Stimulated activated CD4-positive, alpha-beta T cell treated with anti-CD3 and anti-CD28 coated beads, Interleukin-15, amount 100 ng/mL, for 48 hours (primary cell): ENCODE measurements at regions not wholly inside any gene's neighbourhood (a gene's known extent, or its start where the extent isn't known, plus 50 kb on each side); places are given as distances from the start of the nearest gene placed in this dataset.

Source experiments
- DNase-seq, 2 donors: peaks; one replicate each; pipeline ENCODE4 v3.0.0-alpha.2; 2020; ENCODE audit warnings: low read depth in 2 of 2

DNA sequence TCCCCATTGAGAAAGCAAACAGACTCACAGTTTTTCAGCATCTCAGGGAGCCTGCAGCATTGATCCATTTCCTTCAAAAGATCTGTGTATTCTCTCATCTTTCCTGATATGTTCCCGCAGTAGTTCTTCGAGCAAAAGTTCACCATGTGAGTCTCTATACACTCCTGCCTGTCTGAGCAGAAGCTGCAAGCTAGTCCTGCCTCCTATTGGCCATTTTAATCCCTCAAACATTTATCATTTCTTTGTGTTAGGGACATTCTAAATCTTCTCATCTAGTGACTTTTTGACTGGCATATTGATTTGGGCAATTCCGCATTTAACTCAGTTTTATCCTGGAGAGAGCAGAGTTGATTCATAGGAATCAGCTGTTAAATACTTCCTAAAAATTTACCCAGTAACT lies 660.4 kb upstream of the KLF12 start:
- no peak for DNase-seq

DNA sequence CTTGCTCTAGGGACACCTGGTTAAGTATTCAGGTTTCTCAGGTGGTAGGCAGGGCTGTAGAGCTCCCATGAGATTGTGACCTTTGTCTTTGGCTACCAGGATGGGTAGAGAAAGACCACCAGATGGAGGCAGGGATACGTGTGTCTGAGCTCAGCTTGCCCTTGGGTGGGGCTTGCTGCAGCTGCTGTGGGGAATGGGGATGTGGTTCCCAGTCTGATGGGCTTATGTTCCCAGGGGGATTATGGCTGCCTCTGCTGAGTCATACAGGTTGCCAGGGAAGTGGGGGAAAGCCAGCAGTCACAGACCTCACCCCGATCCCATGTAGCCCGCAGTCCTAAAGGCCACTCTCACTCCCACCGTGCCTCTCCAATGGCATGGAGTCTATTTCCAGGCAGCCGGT lies 659.9 kb upstream of the KLF12 start:
- no peak for DNase-seq

DNA sequence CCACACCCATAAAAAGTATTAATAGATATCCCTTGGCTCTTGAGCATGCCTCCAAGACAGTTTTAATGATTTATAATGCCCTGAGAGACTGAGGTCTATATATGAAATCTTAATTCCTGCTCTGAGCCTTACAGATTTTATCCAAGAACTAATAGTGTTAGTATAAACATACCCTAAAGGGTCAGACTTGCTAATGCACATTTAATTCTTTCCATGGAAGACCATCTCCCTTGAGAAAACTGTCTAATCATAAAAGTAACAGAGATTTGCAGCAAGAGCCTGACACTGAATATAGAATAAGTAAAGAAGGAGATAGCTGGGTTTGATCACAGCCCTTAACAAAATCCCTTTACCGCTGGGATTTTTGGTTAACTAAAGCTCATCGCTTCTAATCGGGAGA lies 650.8 kb upstream of the KLF12 start:
- no peak for DNase-seq

DNA sequence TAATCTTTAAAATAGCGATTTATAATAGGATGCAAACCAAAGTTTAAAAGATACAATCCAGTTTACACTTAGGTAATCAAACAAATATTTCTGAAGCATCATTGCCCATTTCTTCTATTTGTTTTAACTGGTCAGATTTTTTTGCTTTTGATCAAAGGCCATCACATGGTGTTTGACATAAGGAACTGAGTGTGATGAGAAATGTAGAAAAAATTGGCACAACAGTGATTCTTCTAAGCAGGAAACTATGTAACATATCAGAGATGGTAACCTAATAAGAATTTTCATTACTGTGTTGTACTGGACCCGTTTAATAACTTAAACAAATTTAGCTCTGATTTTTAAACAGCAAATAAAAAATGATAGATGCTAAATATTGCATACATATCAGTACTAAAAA lies 644.7 kb upstream of the KLF12 start:
- DNase-seq: no peak

DNA sequence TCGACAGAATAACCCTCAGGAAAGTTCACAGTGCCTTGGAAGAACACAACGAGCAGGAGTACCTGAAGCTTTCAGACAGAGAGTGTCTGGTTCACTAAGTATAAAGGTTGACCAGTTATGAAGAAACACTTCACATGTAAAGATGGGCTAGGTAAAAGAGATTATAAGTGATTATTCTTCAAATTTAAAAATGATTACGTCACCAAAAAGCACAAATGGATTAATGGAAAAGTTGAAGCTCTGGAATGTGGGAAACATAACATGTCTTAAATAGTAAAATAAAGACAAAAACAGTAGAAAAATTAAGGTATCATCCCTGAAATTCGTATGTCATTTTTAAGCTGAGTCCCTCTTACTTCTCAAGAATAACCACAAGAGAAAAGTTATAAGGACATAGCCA lies 643.9 kb upstream of the KLF12 start:
- no peak for DNase-seq

DNA sequence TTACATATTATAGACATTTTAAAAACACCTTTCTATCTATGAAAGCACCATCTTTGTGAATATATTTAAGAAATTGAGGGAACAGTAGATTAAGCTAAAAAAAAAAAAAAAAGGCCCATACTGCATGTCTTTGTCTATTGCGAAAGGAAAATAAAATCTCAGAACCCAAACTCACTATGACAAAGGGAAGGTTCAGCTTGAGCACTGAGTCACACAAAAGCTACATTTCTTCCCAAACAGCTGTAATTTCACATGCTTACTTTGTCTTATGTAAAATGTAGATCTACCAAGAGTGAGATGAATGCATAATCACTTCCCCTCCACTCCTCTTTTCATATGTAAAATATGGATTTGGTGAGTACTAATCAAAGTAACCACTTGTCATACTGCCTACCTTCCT lies 640.1 kb upstream of the KLF12 start:
- DNase-seq: no peak

DNA sequence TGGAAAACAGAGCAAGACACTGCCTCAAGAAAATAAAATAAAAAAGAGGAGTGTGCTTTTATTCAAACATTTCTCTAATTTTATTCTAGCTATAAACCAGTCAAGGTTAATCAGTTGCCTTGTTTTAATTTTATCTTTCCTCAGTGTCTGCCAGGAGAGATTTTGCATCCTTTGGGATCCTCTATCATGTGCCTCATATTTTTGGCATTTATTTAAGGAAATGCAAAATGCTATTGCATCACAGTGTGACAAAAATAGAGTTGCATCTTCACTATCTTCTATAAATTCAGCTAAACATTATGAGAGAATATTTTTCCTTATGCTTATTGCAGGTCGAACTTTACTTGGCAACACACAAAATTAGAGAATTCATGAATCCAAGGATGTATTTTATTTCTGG lies 639.0 kb upstream of the KLF12 start:
- DNase-seq: no peak

DNA sequence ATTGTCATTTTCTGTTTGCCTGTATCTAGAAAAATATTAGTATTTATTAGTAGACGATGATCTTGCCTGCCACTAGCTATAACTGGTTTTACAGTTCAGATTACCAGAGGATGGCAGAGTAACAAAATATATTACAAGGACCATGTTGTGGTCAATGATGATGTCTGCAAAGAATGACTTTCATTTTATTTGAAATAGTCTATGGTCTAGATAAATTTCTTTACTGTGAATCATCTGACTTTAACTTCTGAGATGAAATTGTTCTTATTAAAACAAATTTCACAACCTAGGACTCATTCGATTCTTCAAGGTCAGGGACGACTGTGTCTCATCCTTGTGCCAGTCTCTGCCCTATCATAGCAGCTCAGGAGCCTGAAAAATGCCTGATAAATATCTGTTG lies 637.8 kb upstream of the KLF12 start:
- no peak for DNase-seq

DNA sequence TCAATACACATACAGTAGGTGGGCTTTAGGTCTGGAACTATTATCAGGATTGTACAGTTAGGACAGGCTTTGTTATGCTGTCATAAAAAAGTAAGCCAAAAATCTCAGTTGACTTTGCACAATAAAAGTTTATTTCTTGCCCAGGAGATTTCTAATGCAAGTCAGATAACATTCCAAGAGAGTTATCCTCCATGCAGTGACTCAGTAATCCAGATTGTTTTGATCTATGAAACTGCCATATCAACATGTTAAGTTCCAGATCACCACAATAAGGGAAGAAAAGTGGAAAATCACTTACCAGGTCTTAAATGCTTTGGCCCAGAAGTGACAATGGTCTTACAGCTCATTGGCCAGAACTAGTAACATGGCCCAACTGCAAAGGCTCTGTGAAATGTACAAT lies 636.2 kb upstream of the KLF12 start:
- DNase-seq: no peak

DNA sequence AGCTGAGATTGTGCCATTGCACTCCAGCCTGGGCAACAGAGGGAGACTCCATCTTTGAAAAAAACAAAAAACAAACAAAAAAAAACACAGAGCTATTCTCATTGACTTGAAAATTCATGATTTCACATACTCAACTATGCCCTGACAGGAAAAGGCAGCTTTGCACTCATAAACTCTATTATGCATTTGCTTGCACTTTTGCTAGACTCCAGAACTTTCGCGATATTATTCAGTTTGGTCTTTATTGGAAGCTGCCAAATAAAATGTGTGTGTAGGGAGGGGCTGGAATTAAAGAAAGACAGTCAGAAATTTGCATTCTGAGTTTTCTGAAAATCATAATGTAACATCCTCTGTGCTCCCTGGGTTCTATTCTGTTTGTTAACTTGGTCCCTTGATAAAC lies 635.1 kb upstream of the KLF12 start:
- DNase-seq: no peak

DNA sequence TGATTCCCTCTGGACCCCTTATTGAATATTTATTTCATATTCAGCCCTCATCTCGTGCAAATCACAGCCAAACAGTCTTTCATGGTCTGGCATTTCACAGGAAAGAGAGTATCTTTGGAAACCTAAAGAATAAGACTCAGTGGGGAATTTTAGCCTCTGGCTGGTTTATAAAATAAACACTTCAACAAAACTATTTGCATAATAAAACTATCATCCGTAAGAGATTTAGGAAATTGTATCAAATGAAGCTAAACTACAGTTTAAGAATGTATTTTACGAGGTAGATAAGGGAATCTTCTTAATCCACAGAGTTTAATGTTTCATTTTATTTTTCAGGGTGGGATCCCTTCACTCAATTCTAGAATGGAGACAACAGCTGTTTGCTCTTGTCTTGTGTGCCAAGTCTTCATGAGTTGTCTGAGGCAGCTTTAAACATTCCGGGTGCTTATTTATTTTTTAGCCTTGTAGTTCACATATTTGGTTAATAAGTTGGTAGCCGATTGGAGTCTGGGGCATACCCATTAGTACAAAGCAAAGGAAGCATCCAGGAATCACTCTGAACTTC lies 634.4 kb upstream of the KLF12 start:
- DNase-seq: no peak

DNA sequence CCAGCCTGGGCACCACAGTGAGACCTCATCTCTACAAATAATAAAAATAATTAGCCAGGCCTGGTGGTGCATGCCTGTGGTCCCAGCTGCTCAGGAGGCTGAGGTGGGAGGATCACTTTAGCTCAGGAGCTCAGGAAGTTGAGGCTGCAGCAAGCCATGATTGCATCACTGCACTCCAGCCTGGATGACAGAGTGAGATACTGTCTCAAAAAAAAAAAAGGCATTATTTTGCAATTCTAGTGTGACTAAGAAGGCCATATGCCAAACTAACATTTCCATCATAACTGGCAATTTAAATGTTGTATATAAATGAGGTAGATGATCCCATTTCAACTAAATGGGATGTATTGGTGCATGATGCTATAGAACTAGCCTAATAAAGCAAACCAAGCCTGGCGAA lies 632.8 kb upstream of the KLF12 start:
- DNase-seq: no peak

DNA sequence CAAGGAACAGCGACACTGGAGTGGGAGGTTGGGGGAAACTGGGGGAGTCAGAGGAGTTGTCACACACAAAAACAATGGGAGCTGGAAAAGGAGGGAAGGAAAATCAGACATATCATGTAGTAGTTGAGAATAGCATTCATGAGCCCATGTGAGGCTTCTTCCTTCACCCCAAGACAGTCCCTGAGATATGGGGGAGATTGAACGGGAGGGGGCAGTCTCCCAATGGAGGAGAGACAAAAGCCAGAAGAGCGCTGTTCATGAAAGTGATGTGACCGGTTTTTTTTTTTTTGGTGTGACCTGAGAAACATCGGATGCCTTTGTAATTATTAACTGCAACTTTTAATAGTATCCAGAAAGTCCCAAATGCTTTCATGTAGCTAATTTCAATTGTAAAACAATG lies 631.8 kb upstream of the KLF12 start:
- no peak for DNase-seq

DNA sequence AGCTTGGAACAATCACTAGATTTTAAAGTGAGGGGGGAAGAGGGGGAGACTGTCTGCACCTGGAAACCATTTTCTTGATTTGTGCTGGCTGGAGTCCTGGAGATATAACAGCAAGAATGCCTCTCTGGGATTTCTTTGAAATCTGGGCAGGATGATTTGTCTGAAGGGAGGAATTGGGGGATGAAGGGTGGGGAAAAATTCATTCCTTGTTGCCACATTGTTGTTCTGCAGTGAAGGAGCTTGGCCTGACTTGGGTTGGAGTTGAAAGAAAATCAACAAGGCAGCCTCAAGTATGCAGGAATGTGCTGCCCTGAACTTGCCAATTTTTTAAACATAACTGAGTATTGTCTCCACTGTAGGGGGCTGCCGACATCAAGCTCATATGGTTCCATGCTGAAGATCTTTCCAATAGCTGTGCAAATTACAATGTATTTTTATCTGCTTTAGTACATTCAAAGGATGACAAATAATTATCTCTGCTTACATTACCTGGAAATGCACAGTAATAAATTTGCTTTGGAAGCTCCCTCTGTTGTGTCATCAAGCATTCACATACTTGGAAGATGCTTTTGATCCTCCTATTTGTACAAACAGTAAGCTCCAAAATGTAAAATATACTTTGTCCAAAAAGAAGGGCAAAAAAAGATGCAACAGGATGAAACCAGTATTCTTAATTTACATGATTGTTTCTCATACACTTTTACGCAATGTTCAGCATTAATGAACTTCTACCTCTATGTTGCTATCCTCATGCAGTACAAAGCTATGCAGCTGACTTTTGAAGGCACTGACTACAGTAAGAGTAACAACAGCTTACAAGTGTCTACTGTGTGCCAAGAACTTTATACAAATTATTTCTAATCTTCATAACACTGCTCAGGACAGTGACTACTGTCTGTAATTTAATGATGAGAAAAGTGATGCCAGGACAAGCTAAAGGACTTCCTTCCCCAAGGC lies 627.9 kb upstream of the KLF12 start:
- DNase-seq: no peak

DNA sequence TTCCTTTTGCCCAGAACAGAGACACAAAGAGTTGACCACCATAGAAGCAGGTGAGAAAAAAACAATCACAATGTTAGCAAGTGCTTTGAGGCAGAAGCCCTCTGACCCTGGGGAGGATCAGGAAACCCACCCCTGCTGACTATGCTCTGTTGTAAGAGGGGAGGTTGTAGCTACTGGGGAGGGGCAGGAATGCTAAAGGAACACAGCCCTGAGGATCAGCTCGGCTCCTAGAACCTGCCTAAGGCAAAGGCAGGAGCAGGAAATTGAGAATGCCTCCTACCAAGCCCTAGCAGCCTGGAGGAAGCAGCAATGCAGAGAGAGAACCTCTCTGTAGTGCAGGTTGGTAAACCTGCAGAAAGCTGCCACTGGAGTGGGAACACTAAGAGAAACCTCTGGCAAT lies 624.0 kb upstream of the KLF12 start:
- DNase-seq: no peak

DNA sequence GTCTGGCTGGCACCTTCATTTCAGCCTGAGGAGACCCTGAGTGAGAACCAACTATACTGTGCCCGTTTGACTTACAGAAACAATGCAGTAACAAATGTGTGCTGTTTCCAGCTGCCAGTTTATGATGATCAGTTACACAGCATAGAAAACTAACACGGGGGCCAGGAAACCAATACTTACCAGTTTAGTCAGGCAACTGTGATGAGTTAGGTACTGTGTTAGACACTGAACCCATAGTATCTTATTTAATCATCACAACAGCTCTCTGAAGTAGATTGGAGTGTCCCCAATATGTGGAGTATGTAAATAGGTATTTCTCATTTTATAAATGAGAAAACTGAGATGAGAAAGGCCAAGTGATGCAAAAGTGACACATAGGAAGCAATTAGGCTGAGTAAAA lies 620.9 kb upstream of the KLF12 start:
- no peak for DNase-seq

DNA sequence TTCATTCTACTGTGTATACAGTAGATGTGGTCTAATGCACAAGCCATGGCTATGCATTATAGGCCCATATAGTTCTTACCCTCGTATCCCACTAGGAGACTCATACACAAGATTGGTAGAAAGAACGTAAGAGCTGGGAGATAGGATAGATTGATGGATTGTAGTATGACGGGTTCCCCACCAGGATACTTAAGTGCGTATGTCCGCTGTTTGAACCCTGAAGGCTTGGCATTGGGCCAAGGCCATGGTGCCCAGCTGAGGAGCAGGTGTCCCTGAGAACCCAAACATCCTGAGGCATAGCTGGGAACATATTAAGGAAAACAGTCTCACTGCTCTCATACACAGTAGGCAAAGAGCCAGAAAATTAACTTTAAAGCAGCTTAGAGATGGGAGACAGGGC lies 617.5 kb upstream of the KLF12 start:
- DNase-seq: no peak

DNA sequence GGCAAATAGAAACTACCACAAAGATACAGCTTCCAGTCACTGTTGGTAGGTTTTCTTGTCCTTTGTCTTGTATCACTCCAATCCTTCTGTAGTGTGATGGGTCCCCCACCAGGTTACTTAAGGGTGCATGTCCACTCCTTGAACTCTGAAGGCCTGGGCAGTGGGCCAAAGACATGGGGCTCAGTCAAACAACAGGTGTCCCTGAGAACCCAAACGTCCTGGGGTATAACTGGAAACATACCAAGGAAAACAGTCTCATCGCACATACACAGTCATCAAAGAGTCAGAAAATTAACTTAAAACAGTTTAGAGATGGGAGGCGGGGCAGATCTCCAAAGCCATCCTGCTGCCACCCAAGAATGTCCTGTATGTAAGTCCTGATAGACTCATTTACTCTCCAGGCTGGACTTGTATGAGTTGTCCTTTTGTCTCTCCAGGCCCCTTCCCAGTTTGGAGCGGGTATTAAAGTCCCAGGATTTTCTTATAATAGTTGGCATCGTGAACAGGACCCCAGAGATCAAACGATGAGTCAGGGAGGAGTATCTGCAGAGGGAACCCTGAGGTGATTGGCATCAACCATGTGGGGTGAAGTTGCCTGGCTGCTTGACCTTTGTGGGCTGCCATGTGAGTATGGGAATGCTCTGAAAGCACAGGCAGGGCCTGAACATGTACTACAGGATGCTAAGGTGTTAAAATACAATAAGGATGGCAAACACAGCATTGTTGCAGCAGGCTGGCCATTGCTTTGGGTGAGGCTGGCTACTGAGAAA lies 613.2 kb upstream of the KLF12 start:
- DNase-seq: no peak

DNA sequence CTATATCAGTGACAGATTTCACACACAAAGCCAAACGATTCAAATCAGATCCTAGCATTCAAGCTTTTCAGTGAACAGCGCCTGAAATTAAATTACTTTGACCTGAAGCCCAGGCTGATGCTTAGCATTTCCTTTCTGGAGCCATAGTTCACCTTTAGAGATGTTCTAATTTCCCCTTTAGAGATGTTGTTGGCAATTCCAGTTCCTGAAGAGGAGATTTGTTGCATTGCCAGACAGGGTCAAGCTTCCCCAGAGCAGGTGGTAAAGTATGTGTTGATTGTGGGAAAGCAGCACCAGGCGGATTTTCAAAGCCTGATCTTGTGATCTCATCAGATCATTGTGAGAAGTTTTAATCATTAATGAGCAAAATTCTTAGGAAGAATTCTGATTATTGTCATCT lies 609.8 kb upstream of the KLF12 start:
- no peak for DNase-seq

DNA sequence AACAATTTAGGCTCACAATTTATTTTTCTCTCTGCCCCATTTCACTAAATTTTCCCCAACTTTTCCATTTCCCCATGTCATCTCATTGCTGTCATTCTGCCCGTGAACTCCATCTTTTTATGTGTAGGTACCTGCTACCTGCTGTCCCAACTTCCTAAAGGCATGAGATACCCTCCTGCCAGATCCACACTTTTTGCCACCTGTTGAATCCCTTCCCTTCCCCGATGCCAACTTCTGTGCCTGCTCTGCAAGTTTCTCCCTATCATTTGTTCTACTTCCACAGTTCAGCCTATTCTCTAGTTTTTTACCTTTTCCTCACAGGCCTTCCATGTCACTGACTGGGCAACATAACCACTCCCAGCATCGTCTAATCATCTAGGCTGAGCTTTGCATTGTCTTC lies 607.5 kb upstream of the KLF12 start:
- no peak for DNase-seq

DNA sequence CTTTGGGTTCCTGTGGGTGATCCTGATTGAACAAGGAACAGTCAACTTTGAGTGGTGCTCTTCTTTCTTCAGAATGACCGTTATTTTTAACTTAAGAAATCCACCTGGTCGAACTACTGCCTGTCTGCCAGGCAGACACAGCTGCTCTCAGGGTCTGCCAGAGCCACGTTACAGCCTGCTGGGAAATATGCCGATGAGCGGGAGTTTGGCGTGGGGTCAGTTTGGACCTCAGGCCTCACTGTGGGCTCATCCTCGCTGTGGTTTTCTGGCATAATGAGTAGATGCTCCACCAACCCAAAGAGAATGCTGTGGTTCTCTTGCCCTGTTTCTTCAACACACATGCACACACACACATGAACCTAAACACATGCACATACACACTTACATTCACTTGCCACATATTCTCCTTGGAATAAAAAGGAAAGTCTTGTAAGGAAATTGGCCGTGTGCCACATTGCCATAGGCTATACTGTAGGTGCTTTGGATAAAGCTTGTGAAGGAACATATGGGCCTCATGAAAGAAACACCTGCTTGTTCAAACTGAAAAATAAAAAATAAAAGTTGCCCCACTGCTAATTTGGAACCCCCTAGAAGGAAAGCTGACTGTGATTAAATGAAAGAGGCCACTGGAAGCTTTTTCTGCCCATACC lies 598.7 kb upstream of the KLF12 start:
- DNase-seq: no peak

DNA sequence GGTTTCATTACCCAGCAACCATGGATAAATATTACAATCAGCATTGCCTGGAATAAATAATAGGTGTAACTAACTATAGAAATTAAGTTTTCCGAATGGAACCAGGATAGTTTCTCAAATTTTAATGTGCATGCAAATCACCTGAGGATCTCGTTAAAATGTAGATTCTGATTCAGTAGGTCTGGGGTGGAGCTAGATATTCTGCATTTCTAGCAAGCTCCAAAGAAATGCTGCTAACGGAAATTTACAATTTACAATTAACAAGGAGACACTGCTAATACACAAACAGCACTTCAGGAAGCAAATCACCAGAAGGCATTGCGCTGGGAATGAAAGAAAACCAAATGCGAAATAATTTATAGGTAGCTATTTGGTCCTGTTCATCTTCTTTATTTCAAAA lies 597.5 kb upstream of the KLF12 start:
- no peak for DNase-seq
